ENCODE measurements at regions not wholly inside any gene's neighbourhood (a gene's known extent, or its start where the extent isn't known, plus 50 kb on each side); places are given as distances from the start of the nearest gene placed in this dataset.
A peak's percentile ranks its signal among the peaks of the same experiment; 100 is the strongest.

GRCh38 chr7:94303118-94303517, 91.6 kb upstream of the COL1A2 start:
- intact Hi-C loops (cut with micrococcal nuclease), result no loop called here
- Histone ChIP-seq H4K20me1 (ENCODE audit: insufficient read depth, low read length) (no peaks in the 10 kb centered on the region), H3K9me3 (replicated peaks in 1 of 2; ENCODE audit: control insufficient read depth in 1 of 2, insufficient read depth in 1 of 2, low read length in 2 of 2) (no peaks in the 10 kb centered on the region), H3K27me3 (ENCODE audit: control insufficient read depth in 2 of 2, insufficient read depth in 2 of 2, low read length in 2 of 2) (no peaks in the 10 kb centered on the region), H3K79me2 (ENCODE audit: insufficient read depth, low read length) (no peaks in the 10 kb centered on the region), H3K27ac (ENCODE audit: low read depth in 1 of 2, low read length in 2 of 2) (no peak overlapping the region), H3K9ac (ENCODE audit: insufficient read depth, low read length, poor library complexity, severe bottlenecking) (no peak overlapping the region), H3K4me3 (replicated peaks in 1 of 3; ENCODE audit: low read depth in 2 of 3, low read length in 3 of 3) (no peak overlapping the region), H3K36me3 (replicated peaks in 1 of 2; ENCODE audit: control insufficient read depth in 1 of 2, insufficient read depth in 2 of 2, low read length in 2 of 2) (no peaks in the 10 kb centered on the region), H3K4me1 (ENCODE audit: control insufficient read depth in 1 of 2, insufficient read depth in 2 of 2, low read length in 2 of 2) (no peaks in the 10 kb centered on the region), H2AFZ (ENCODE audit: insufficient read depth, low read depth, low read length, poor library complexity, severe bottlenecking) (no peak overlapping the region), H3K4me2 (replicated peaks; ENCODE audit: extremely low read depth, low read length, poor library complexity, severe bottlenecking) (no peak overlapping the region)
- Mint-ChIP-seq H3K27ac (no peak overlapping the region), H3K27me3 (ENCODE audit: low read depth in 3 of 3) (peaks cover 4 to 7% (median 5%) of the 10 kb centered on the region in 3 donors), H3K4me1 (no peaks in the 10 kb centered on the region), H3K36me3 (no peaks in the 10 kb centered on the region), H3K4me3 (no peak overlapping the region), H3K9me3 (peaks cover 0 to 6% (median 5%) of the 10 kb centered on the region in 7 donors)
- TF ChIP-seq CTCF (IDR thresholded peaks at IDR 0.05), result no peak
- DNase-seq, result no peak
- WGBS (ENCODE audit: insufficient coverage), result no CpG with 5 or more reads among the region's 4 CpGs

GRCh38 chr7:94303695-94304094, 91.0 kb upstream of the COL1A2 start:
- H3K36me3 ChIP-seq (replicated peaks in 1 of 2; ENCODE audit: control insufficient read depth in 1 of 2, insufficient read depth in 2 of 2, low read length in 2 of 2), result no peaks in the 10 kb centered on the region
- Mint-ChIP-seq H3K9me3 (peaks cover 0 to 6% (median 5%) of the 10 kb centered on the region in 7 donors), H3K27ac (no peak overlapping the region), H3K4me3 (peak overlapping the region in 1 of 2 donors; percentile 43), H3K27me3 (ENCODE audit: low read depth in 3 of 3) (peaks cover 2 to 5% (median 3%) of the 10 kb centered on the region in 3 donors), H3K36me3 (no peaks in the 10 kb centered on the region), H3K4me1 (no peaks in the 10 kb centered on the region)
- H3K27ac ChIP-seq (ENCODE audit: low read depth in 1 of 2, low read length in 2 of 2), result no peak overlapping the region
- H3K4me3 ChIP-seq (replicated peaks in 1 of 3; ENCODE audit: low read depth in 2 of 3, low read length in 3 of 3), result no peak overlapping the region
- H3K4me2 ChIP-seq (replicated peaks; ENCODE audit: extremely low read depth, low read length, poor library complexity, severe bottlenecking), result no peak overlapping the region
- no peaks in the 10 kb centered on the region for H3K4me1 ChIP-seq (ENCODE audit: control insufficient read depth in 1 of 2, insufficient read depth in 2 of 2, low read length in 2 of 2)
- no peaks in the 10 kb centered on the region for H3K27me3 ChIP-seq (ENCODE audit: control insufficient read depth in 2 of 2, insufficient read depth in 2 of 2, low read length in 2 of 2)
- H3K9me3 ChIP-seq (replicated peaks in 1 of 2; ENCODE audit: control insufficient read depth in 1 of 2, insufficient read depth in 1 of 2, low read length in 2 of 2), result no peaks in the 10 kb centered on the region
- intact Hi-C loops (cut with micrococcal nuclease), result no loop called here
- H3K79me2 ChIP-seq (ENCODE audit: insufficient read depth, low read length), result no peaks in the 10 kb centered on the region
- 33% methylated on average over 1 of the region's 7 CpGs for WGBS (ENCODE audit: insufficient coverage)
- DNase-seq, result no peak
- no peak overlapping the region for H3K9ac ChIP-seq (ENCODE audit: insufficient read depth, low read length, poor library complexity, severe bottlenecking)
- H2AFZ ChIP-seq (ENCODE audit: insufficient read depth, low read depth, low read length, poor library complexity, severe bottlenecking), result no peak overlapping the region
- no peaks in the 10 kb centered on the region for H4K20me1 ChIP-seq (ENCODE audit: insufficient read depth, low read length)
- no peak for TF ChIP-seq CTCF (IDR thresholded peaks at IDR 0.05)

All from CD14-positive monocyte (primary cell).